ENCODE measurements at regions not wholly inside any gene's neighbourhood (a gene's known extent, or its start where the extent isn't known, plus 50 kb on each side); places are given as distances from the start of the nearest gene placed in this dataset.

DNA sequence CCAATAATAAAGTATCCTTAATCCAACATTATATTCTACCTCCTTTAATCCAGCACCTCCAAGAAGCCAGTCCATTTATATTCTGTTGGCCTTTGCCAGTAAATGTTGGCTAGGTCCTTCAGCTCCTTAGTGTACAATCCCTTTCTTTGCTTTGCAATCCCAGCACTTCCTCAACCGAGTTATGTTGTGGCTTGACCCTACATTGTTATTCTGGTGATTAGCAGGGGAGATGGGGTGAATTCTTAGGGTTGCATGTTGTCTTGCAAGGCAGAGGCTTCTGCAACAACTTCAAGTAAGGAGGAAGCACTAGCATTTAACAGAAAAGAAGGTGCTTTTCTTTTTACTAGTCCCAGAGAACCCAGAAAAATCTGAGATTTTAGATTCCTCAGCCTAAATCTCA is 127.2 kb downstream of the CD47 start:
- peaks cover 2% of the 10 kb centered on the region for H3K36me3 Mint-ChIP-seq (ENCODE audit: low read depth)
- no peak overlapping the region for H3K27ac Mint-ChIP-seq
- H3K4me1 Mint-ChIP-seq (ENCODE audit: low read depth): no peaks in the 10 kb centered on the region
- DNase-seq (ENCODE audit: low spot score): no peak
- peaks cover 4% of the 10 kb centered on the region for H3K27me3 Mint-ChIP-seq (ENCODE audit: insufficient read depth)
- no peaks in the 10 kb centered on the region for H3K9me3 Mint-ChIP-seq
- H3K4me3 Mint-ChIP-seq: no peak overlapping the region
- intact Hi-C loops (cut with micrococcal nuclease): no loop called here

GRCh38 chr3:107962946-107963345 is 127.9 kb downstream of the CD47 start:
- peaks cover 2% of the 10 kb centered on the region for H3K36me3 Mint-ChIP-seq (ENCODE audit: low read depth)
- no peak overlapping the region for H3K27ac Mint-ChIP-seq
- peaks cover 4% of the 10 kb centered on the region for H3K27me3 Mint-ChIP-seq (ENCODE audit: insufficient read depth)
- no peak overlapping the region for H3K4me3 Mint-ChIP-seq
- H3K9me3 Mint-ChIP-seq: no peaks in the 10 kb centered on the region
- H3K4me1 Mint-ChIP-seq (ENCODE audit: low read depth): no peaks in the 10 kb centered on the region
- DNase-seq (ENCODE audit: low spot score): no peak
- intact Hi-C loops (cut with micrococcal nuclease): no loop called here

- Mint-ChIP-seq H3K27me3 (ENCODE audit: insufficient read depth) (peaks cover 6% of the 10 kb centered on the region), H3K36me3 (ENCODE audit: low read depth) (no peaks in the 10 kb centered on the region), H3K4me3 (no peak overlapping the region), H3K9me3 (no peaks in the 10 kb centered on the region), H3K27ac (no peak overlapping the region), H3K4me1 (ENCODE audit: low read depth) (peaks cover 5% of the 10 kb centered on the region)
- DNase-seq (ENCODE audit: low spot score): no peak
- intact Hi-C loops (cut with micrococcal nuclease): no loop called here
These were observed 128.8 kb downstream of the CD47 start for GRCh38 chr3:107962037-107962436.

GRCh38 chr3:107959550-107960154 is 131.2 kb downstream of the CD47 start:
- no peak overlapping the region for H3K4me3 Mint-ChIP-seq

GRCh38 chr3:107958146-107958545 is 132.7 kb downstream of the CD47 start:
- H3K9me3 Mint-ChIP-seq: no peaks in the 10 kb centered on the region
- H3K4me3 Mint-ChIP-seq: no peak overlapping the region
- intact Hi-C loops (cut with micrococcal nuclease): loop anchor here (1.0 kb wide), 1 partner anchor 31 kb away; no protein-coding TSS in a partner anchor
- peaks cover 10% of the 10 kb centered on the region for H3K27me3 Mint-ChIP-seq (ENCODE audit: insufficient read depth)
- no peak for DNase-seq (ENCODE audit: low spot score)
- H3K27ac Mint-ChIP-seq: no peak overlapping the region
- H3K36me3 Mint-ChIP-seq (ENCODE audit: low read depth): no peaks in the 10 kb centered on the region
- H3K4me1 Mint-ChIP-seq (ENCODE audit: low read depth): peaks cover 11% of the 10 kb centered on the region

More at GRCh38 chr3:107959550-107960154, 131.2 kb downstream of the CD47 start:
- no peak for DNase-seq (ENCODE audit: low spot score)
- Mint-ChIP-seq H3K27ac (no peak overlapping the region), H3K27me3 (ENCODE audit: insufficient read depth) (peaks cover 9% of the 10 kb centered on the region), H3K36me3 (ENCODE audit: low read depth) (no peaks in the 10 kb centered on the region), H3K9me3 (no peaks in the 10 kb centered on the region), H3K4me1 (ENCODE audit: low read depth) (peaks cover 8% of the 10 kb centered on the region)
- intact Hi-C loops (cut with micrococcal nuclease): no loop called here

GRCh38 chr3:107956991-107957900 is 133.6 kb downstream of the CD47 start:
- Mint-ChIP-seq H3K9me3 (no peaks in the 10 kb centered on the region), H3K36me3 (ENCODE audit: low read depth) (no peaks in the 10 kb centered on the region), H3K27me3 (ENCODE audit: insufficient read depth) (peaks cover 10% of the 10 kb centered on the region), H3K27ac (no peak overlapping the region), H3K4me1 (ENCODE audit: low read depth) (peaks cover 11% of the 10 kb centered on the region), H3K4me3 (no peak overlapping the region)
- intact Hi-C loops (cut with micrococcal nuclease): no loop called here
- DNase-seq (ENCODE audit: low spot score): no peak

GRCh38 chr3:107954845-107955244 is 136.0 kb downstream of the CD47 start:
- intact Hi-C loops (cut with micrococcal nuclease): no loop called here
- Mint-ChIP-seq H3K27ac (no peak overlapping the region), H3K9me3 (peaks cover 3% of the 10 kb centered on the region), H3K4me1 (ENCODE audit: low read depth) (peaks cover 11% of the 10 kb centered on the region), H3K27me3 (ENCODE audit: insufficient read depth) (peaks cover 10% of the 10 kb centered on the region), H3K4me3 (no peak overlapping the region), H3K36me3 (ENCODE audit: low read depth) (no peaks in the 10 kb centered on the region)
- no peak for DNase-seq (ENCODE audit: low spot score)

GRCh38 chr3:107953722-107954121 is 137.1 kb downstream of the CD47 start:
- intact Hi-C loops (cut with micrococcal nuclease): no loop called here
- H3K27ac Mint-ChIP-seq: no peak overlapping the region
- no peak overlapping the region for H3K4me3 Mint-ChIP-seq
- H3K4me1 Mint-ChIP-seq (ENCODE audit: low read depth): peaks cover 11% of the 10 kb centered on the region
- no peak for DNase-seq (ENCODE audit: low spot score)
- H3K9me3 Mint-ChIP-seq: peaks cover 3% of the 10 kb centered on the region
- no peaks in the 10 kb centered on the region for H3K36me3 Mint-ChIP-seq (ENCODE audit: low read depth)
- H3K27me3 Mint-ChIP-seq (ENCODE audit: insufficient read depth): peaks cover 10% of the 10 kb centered on the region

DNA sequence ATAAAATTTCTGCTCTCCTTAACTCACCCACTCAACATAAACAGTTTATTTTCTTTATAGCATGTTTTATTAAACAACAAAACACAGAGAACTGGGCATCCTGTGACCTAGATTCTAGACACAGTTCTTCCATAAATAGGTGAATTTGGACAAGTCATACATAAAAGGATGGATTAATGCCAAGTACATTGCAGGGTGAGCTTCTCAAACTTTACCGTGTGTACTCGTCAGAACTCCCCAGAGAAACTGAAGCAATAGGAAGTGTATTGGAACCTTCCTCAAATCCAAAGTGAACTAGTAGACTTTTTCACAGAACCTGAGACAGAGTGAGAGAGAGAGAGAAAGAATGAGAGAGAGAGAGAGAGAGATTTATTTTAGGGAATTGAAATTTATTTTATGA is 139.7 kb downstream of the CD47 start:
- Mint-ChIP-seq H3K9me3 (peaks cover 3% of the 10 kb centered on the region), H3K27me3 (ENCODE audit: insufficient read depth) (peaks cover 2% of the 10 kb centered on the region), H3K36me3 (ENCODE audit: low read depth) (peaks cover 2% of the 10 kb centered on the region), H3K4me1 (ENCODE audit: low read depth) (peaks cover 6% of the 10 kb centered on the region), H3K27ac (no peak overlapping the region), H3K4me3 (no peak overlapping the region)
- DNase-seq (ENCODE audit: low spot score): no peak
- intact Hi-C loops (cut with micrococcal nuclease): no loop called here

DNA sequence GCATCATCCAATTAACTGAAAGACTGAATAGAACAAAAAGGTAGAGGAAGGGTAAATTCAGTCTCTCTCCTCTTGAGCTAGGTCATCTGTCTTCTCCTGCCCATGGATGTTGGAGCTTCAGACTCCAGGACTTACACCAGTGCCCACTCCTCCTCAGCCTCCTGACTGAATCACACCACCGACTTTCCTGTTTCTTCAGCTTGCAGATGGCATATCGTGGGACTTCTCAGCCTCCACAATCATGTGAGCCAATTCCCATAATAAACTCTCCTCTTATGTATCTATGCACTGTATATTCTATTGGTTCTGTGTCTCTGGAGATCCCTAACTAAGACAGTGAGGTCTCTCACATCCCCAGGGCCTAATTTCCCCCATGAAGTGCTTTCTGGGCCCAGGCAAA is 140.4 kb downstream of the CD47 start:
- H3K9me3 Mint-ChIP-seq: peaks cover 3% of the 10 kb centered on the region
- peaks cover 2% of the 10 kb centered on the region for H3K27me3 Mint-ChIP-seq (ENCODE audit: insufficient read depth)
- DNase-seq (ENCODE audit: low spot score): no peak
- intact Hi-C loops (cut with micrococcal nuclease): no loop called here
- H3K4me3 Mint-ChIP-seq: no peak overlapping the region
- no peak overlapping the region for H3K27ac Mint-ChIP-seq
- peaks cover 2% of the 10 kb centered on the region for H3K36me3 Mint-ChIP-seq (ENCODE audit: low read depth)
- H3K4me1 Mint-ChIP-seq (ENCODE audit: low read depth): peaks cover 6% of the 10 kb centered on the region

DNA sequence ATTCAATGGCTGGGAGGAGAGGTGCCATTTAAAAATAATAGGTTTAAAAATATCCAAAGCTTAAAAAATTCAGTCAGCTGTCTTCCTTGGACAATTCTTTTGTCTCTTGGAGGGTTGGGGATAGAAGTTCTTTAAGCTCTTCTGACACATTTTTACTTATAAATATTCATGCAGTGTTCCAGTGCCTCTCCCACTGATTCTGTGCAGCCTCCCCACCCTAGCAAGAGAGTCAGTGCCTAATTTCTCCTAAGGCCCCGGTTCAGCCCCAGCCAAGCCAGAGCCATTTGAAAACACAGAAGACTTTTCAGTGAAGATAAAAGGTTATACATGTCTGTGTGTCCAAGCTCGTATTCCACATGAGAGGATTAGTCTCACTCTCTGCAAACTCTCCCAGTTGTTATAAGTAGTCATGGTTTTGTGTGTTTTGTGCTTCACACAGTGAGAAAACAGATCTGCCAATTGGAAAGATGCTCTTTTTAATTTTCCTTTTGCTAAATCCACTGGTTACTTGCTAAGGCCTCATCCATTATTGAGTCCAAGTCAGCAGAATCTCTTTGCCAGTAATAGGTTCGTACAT is 141.3 kb downstream of the CD47 start:
- H3K9me3 Mint-ChIP-seq: peaks cover 3% of the 10 kb centered on the region
- DNase-seq (ENCODE audit: low spot score): no peak
- intact Hi-C loops (cut with micrococcal nuclease): no loop called here
- H3K4me3 Mint-ChIP-seq: no peak overlapping the region
- no peaks in the 10 kb centered on the region for H3K27me3 Mint-ChIP-seq (ENCODE audit: insufficient read depth)
- H3K27ac Mint-ChIP-seq: no peak overlapping the region
- peaks cover 2% of the 10 kb centered on the region for H3K36me3 Mint-ChIP-seq (ENCODE audit: low read depth)
- H3K4me1 Mint-ChIP-seq (ENCODE audit: low read depth): peaks cover 1% of the 10 kb centered on the region

- Mint-ChIP-seq H3K27me3 (ENCODE audit: insufficient read depth) (no peaks in the 10 kb centered on the region), H3K4me3 (no peak overlapping the region), H3K9me3 (peaks cover 6% of the 10 kb centered on the region), H3K36me3 (ENCODE audit: low read depth) (peaks cover 4% of the 10 kb centered on the region), H3K4me1 (ENCODE audit: low read depth) (peaks cover 14% of the 10 kb centered on the region), H3K27ac (no peak overlapping the region)
- DNase-seq (ENCODE audit: low spot score): no peak
- intact Hi-C loops (cut with micrococcal nuclease): no loop called here
These were observed 143.6 kb downstream of the CD47 start for GRCh38 chr3:107947203-107947602.

- H3K4me3 Mint-ChIP-seq: no peak overlapping the region
- intact Hi-C loops (cut with micrococcal nuclease): no loop called here
- no peaks in the 10 kb centered on the region for H3K27me3 Mint-ChIP-seq (ENCODE audit: insufficient read depth)
- peaks cover 19% of the 10 kb centered on the region for H3K4me1 Mint-ChIP-seq (ENCODE audit: low read depth)
- peaks cover 7% of the 10 kb centered on the region for H3K9me3 Mint-ChIP-seq
- no peak for DNase-seq (ENCODE audit: low spot score)
- H3K36me3 Mint-ChIP-seq (ENCODE audit: low read depth): peaks cover 4% of the 10 kb centered on the region
- no peak overlapping the region for H3K27ac Mint-ChIP-seq
These were observed 144.1 kb downstream of the CD47 start for GRCh38 chr3:107946700-107947099.
